Embryonic facial prominence (tissue), 1 donor: ENCODE measurements at regions not wholly inside any gene's neighbourhood (a gene's known extent, or its start where the extent isn't known, plus 50 kb on each side); places are given as distances from the start of the nearest gene placed in this dataset.
"Not testable (repeated sequence)": the region's sequence is repeated elsewhere in the genome, so short reads cannot be mapped to it uniquely, and the experiment has no call there.

ENCODE experiments used
- DNase-seq: peaks from one replicate; pipeline ENCODE4 v3.0.0-alpha.2; 2016; ENCODE audit errors: extremely low spot score

DNA sequence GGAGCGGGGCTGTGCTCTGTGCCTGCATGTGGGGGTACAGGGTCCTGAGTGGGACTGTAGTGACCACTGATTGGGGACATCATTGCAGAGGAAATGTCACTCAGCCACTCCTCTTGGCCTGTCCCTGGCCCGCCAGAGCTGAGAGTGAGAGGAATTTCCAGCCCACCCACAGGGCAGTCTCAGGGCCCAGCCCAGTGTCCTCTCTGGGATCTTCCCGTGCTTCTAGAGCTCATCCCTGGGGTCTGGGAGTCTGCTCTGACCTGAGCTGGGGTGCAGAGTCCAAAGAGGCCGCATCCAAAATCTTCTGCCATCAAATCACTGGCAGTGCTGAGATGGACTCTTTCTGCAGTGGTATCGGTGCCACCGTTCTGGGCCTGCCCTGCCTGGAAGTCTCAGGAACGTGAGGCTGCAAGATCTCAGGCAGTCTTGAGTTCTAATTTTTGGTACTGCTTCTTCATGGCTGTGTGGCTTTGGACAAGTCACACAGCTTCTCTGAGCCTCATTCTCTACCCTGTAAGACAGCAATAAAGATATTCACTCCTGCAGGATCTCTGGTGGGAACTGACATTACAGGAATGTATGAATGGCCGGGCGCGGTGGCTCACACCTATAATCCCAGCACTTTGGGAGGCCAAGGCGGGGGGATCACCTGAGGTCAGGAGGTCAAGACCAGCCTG is 100.8 kb upstream of the TARDBP start:
- DNase-seq: no peak

GRCh38 chr1:10912441-10912840 is 100.0 kb upstream of the TARDBP start:
- DNase-seq: no peak

- DNase-seq: no peak
These were observed 98.4 kb upstream of the TARDBP start for GRCh38 chr1:10914056-10914455.

DNA sequence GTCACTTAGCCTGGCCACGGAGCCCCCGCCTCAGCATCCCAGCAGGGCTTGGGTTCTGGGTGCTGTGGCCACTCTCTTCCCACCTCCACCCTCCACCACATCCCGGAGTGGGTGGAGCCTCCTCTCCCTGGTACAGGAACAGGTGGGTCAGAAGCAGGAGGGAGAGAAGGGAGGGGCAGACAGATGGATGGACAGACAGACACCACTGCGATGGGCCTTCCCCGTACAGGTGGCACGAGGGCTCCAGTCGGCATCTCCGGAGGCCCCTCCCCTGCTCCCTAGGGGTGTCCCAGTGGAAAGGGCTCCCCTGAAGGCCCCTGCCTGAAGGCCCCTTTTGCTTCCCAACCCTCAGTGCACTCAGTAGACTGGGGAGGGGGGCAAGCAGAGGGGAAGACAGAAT is 96.9 kb upstream of the TARDBP start:
- no peak for DNase-seq

- no peak for DNase-seq
These were observed 96.1 kb upstream of the TARDBP start for GRCh38 chr1:10916311-10916710.

- DNase-seq: no peak
These were observed 95.5 kb upstream of the TARDBP start for GRCh38 chr1:10916991-10917390.

- DNase-seq: no peak
These were observed 94.7 kb upstream of the TARDBP start for GRCh38 chr1:10917513-10918454.

DNA sequence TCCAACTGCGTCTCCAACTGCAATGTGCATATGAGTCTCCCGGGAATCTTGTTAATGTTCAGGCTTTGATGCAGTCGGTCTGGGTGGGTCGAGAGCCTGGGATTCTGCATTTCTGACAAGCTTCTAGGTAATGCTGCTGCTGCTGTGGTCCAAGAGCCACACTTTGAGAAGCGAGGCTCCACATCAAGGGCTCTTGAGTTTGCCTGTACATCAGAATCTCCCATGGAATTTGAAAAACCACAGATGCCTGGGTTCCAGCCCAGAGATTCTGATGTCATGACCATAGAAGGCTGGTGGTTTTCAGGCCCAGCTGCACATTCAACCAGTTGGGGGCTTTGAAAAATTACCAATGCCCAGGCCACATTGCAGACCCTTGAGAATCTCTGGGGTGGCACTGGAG is 93.9 kb upstream of the TARDBP start:
- no peak for DNase-seq

- no peak for DNase-seq
These were observed 92.3 kb upstream of the TARDBP start for GRCh38 chr1:10920063-10920626.

DNA sequence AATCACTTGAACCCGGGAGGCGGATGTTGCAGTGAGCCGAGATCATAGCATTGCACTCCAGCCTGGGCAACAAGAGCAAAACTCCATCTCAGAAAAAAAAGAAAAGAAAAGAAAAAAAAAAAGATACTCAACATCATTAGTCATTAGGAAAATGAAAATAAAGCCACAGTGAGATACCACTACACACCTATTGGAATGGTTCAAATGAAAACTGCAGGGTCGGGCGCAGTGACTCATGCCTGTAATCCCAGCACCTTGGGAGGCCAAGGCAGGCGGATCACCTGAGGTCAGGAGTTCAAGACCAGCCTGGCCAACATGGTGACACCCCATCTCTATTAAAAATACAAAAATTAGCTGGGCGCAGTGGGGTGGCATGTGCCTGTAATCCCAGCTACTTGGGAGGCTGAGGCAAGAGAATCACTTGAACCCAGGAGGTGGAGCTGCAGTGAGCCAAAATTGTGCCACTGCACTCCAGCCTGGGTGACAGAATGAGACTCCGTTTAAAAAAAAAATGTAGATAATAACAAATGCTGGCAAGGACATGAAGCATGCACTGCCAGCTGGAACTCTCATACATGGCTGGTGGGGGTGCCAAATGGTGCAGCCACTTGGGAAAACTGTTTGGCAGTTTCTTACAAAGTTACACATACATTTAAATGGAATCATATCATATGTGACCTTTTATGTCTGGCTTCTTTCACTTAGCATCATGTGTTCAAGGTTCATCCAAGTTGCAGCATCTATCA is 90.0 kb upstream of the TARDBP start:
- not testable (repeated sequence) for DNase-seq

DNA sequence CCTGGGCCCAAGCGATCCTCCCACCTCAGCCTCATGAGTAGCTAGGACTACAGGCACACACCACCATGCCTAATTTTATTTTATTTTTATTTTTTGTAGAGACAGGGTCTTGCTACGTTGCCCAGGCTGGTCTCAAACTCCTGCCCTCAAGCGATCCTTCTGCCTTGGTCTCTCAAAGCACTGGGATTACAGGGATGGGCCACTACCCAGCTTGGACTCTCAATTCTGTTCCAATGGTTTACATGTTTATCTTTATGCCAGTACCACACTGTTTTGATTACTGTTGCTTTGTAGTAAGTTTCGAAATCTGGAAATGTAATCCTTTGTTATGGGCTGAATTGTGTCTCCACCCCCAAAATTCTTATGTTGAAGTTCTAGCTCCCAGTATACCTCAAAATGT is 88.4 kb upstream of the TARDBP start:
- DNase-seq: no peak

- no peak for DNase-seq
These were observed 83.8 kb upstream of the TARDBP start for GRCh38 chr1:10928654-10929053.

GRCh38 chr1:10932088-10932487 is 80.4 kb upstream of the TARDBP start:
- DNase-seq: no peak

GRCh38 chr1:10934150-10934818 is 78.2 kb upstream of the TARDBP start:
- DNase-seq: no peak

GRCh38 chr1:10935246-10935645 is 77.2 kb upstream of the TARDBP start:
- no peak for DNase-seq

- no peak for DNase-seq
These were observed 76.7 kb upstream of the TARDBP start for GRCh38 chr1:10935724-10936123.

GRCh38 chr1:10936998-10937901 is 75.2 kb upstream of the TARDBP start:
- DNase-seq: no peak

- no peak for DNase-seq
These were observed 73.6 kb upstream of the TARDBP start for GRCh38 chr1:10938741-10939417.

DNA sequence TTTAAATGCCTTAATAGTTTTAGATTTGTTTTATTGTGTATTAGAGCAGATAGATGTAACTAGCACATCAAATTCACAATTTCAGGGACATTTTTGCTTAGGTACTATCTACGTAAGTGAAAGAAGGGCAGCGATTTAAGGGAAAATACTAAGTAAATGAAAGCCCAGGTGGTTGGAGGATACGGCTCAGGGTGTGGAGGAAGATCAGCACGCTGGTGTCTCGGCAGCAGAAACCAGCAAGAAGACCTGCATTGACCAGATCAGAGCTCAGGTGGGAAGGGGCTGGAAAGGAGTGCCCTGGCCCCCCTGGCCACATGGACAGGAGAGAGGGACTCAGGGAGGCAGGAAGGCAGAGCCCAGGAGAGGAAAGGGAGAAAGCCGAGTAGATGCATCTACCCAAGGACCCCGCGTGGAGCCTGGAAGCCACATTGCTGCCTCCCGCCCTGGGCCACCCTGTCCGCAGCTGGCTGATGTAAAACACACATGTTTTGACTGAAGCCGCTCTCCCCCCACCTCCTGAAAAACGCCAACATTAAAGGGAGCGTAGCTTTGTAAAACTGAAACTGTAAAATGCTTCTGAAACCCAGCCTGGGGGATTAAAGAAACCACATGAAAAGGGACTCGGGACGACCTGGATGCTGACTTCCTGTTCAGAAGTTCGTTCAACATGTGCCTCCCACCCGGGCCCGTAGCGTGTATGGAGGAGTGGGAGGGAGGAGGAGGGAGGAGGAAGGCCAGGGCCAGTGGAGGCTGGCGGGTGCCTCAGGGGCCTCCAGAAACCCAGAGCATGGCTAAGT is 72.6 kb upstream of the TARDBP start:
- DNase-seq: peak; percentile 39
